GM18861 (cell line): ENCODE measurements at regions not wholly inside any gene's neighbourhood (a gene's known extent, or its start where the extent isn't known, plus 50 kb on each side); places are given as distances from the start of the nearest gene placed in this dataset.

Experiments
- ATAC-seq: cut with Tn5 transposase; IDR thresholded peaks from one replicate; pipeline ENCODE4 v1.9.1; 2021; ENCODE audit not compliant: unreplicated experiment

- ATAC-seq: no peak
Observed at GRCh38 chr6:25010902-25011625, 75.3 kb upstream of the RIPOR2 start.

GRCh38 chr6:25012657-25013056 is 76.9 kb upstream of the RIPOR2 start:
- ATAC-seq: no peak

DNA sequence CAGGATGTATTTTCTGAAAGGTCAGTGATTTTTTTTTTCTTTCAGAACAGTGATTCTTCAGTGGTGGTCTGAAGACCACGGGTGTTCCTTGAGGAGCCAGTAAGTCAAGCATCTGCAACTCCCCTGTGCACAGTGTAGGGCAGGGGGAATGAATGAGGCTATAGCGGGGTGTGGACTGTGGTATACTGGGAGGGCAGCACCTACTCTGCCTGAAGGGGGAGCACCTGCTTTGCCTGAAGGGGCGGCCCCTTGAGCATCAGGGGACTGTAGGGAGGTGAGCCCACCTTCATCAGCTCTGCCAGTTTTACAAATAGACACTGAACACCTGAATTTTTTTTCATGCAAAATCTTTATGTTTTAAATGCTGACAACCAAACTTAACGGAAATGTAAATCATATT is 77.5 kb upstream of the RIPOR2 start:
- no peak for ATAC-seq

DNA sequence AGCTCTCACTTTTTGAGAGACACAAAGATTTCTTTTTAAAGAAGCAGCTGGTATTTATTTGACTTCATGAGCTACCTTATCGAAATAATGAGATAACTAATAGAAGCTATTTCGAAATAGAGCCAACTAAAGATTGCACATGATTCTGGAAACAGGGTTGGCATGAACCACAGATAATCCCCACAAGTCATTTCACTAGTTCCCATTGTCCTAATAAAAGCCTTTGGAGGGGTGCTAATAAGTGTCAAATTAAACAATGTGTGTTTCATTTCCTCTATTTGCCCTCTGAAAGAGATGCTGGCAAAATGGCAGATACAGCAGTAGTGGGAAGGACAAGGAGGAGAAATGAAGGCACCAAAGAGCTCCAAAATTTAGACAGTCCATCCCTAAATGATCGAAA is 78.6 kb upstream of the RIPOR2 start:
- ATAC-seq: no peak

DNA sequence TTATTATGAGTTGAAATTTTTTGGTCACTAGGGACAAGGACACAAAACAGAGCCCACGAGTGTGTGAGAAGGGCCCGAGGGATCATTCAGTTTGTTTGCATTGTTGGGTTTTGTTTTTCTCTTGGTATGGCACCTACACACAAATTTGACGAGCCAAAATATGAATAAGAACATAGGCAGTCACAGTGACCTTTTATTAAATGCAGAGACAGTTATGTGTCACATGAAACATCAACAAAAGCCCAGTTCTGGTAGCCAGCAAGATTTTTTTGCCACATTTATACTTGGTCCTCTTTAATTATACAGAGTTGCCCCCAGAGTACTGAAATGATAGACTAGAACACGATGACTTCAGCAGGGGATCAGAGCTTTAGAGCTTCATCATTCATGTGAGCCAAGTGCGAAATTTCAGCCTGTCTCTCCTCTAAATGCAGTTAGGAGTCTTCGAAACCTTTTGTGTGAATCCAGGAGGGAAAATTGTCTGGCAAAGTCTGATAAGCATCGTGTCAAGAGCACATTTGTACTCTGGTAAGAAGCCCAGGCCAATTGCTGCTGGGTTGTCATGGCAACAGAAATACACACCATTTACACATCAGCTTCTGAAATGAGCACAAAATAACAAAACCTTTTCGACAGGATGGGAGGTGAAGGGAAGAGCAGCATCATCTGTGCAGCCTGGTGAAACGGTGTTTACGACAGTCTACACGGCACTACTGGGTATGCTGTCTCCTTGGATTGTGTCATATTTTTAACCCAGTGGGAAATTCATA is 79.2 kb upstream of the RIPOR2 start:
- no peak for ATAC-seq

GRCh38 chr6:25016014-25016720 is 80.4 kb upstream of the RIPOR2 start:
- no peak for ATAC-seq

- no peak for ATAC-seq
Observed at GRCh38 chr6:25017486-25017885, 81.7 kb upstream of the RIPOR2 start.

GRCh38 chr6:25017932-25018567 is 82.3 kb upstream of the RIPOR2 start:
- ATAC-seq: peak; percentile 47

DNA sequence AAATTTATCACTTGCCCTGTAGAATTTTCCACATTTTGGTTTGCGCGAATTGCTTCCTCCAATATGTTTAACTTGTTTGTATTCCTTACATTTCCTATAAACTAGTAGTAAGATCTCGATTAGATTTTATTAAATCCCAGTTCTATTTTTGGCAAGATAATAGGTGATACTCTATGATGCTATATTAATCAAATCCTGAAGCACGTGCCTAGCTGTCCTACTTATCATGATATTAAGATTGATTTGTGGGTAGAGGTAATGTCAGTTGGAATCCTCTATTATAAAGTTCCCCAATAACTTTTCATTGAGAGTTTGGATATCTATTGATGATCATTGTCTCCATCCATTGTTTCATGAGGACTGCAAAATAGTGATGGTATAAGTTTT is 82.8 kb upstream of the RIPOR2 start:
- no peak for ATAC-seq

DNA sequence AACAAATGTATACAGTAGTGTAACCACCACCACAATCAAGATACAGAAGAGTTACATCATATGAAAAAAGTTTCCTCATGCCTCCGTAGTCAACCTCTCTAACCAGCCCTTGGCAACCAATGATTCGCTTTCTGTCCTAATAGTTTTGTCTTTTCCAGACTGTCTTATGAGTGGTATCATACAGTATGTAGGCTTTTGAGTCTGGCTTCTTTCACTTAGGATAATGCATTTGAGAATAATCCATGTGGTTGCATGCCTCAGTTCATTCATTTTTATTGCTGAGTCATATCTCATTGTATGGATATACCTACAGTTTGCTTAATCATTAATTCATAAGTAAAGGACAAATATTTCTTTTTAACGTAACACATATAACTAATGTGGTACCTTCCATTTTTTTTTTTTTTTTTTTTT is 86.4 kb upstream of the RIPOR2 start:
- ATAC-seq: no peak

DNA sequence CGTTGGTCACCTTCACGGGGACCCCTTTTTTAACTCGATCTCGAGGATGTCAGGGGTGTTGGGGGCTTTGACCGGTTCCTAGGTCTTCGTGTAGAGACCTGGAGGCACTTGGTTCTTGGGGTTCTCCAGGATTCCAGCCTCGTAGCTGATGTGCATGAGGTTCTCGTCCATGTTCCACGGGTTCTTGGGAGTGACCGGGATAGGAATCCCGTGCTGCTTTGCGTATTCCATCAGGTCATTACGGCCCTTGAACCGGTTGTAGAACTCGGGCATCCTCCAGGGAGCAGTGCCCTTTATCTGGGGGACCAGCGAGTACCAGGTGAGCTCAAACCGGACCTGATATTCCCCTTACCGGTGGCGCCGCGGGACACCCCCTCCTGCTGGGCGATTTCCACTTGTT is 88.0 kb upstream of the RIPOR2 start:
- ATAC-seq: no peak

- no peak for ATAC-seq
Observed at GRCh38 chr6:25024821-25025220, 89.1 kb upstream of the RIPOR2 start.

GRCh38 chr6:25025248-25025918 is 89.6 kb upstream of the RIPOR2 start:
- no peak for ATAC-seq

GRCh38 chr6:25025919-25026301 is 90.2 kb upstream of the RIPOR2 start:
- no peak for ATAC-seq

- no peak for ATAC-seq
Observed at GRCh38 chr6:25026723-25027122, 91.0 kb upstream of the RIPOR2 start.

- peak; percentile 85 for ATAC-seq
Observed at GRCh38 chr6:25027221-25027916, 91.6 kb upstream of the RIPOR2 start.

GRCh38 chr6:25028328-25028727 is 92.6 kb upstream of the RIPOR2 start:
- no peak for ATAC-seq

GRCh38 chr6:25032934-25033333 is 97.2 kb upstream of the RIPOR2 start:
- no peak for ATAC-seq

GRCh38 chr6:25034431-25034921 is 98.7 kb upstream of the RIPOR2 start:
- no peak for ATAC-seq

GRCh38 chr6:25035174-25035511 is 99.4 kb upstream of the RIPOR2 start:
- ATAC-seq: no peak
